Islet precursor cell (in vitro differentiated cells): ENCODE measurements at regions not wholly inside any gene's neighbourhood (a gene's known extent, or its start where the extent isn't known, plus 50 kb on each side); places are given as distances from the start of the nearest gene placed in this dataset.

Source experiments
- DNase-seq: peaks from one replicate; pipeline ENCODE4 v3.0.0-alpha.2; 2018

DNA sequence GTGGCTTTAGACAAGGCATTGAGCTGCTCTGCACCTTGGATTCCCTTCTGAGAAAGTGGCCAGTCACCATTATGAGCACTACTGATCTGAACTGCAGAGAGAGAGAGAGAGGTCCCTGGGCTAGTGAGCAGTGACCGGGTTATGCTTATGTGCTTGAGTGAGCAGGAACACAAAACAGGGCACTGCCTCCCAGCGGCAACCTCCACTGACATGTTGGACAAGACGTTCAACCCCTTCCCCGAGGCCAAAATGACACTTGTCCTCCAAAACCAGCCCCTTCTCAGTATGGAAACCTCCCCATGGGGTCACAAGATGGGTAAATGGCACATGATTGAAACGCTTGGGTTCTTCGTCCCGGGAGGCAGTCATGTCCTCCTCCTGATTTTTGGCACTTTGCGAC, 339.4 kb upstream of the ZMIZ1 start:
- DNase-seq, result no peak

DNA sequence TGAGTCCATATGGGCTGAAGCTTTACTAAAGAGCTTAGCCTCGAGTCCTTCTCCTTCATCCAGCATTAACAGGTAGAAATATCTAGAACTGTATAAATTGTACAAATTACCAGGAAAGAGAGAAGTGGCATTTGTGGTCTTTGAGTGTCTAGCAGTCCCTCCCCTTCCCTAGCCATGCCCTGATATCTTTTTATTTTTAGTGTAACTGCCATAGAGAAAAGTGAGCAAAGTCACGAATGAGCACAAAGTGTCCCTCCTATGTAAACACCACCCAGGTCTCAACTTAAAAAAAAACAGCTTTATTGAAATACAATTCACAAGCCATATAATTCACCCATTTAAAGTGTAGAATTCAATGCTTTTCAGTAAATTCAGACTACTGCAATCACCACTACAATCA, 339.0 kb upstream of the ZMIZ1 start:
- DNase-seq, result no peak

DNA sequence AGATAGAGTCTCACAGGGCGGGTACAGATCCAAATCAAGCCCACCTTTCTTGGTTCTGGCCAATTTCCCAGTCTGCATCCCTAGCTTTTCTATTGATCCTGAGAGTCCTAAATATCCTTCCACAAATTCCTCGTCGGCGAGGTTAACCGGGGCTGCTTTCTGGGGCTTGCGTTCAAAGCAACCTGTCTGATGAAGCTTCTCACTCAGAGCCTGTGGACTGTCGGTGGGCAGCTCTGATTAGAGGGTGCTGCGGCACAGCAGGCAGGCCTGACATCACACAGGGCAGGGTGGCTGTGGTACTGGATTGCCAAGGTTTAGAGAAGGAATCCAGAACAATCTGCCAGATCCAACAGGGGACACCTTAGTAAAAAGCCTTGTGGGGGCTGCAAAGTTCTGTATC, 338.0 kb upstream of the ZMIZ1 start:
- DNase-seq, result no peak

DNA sequence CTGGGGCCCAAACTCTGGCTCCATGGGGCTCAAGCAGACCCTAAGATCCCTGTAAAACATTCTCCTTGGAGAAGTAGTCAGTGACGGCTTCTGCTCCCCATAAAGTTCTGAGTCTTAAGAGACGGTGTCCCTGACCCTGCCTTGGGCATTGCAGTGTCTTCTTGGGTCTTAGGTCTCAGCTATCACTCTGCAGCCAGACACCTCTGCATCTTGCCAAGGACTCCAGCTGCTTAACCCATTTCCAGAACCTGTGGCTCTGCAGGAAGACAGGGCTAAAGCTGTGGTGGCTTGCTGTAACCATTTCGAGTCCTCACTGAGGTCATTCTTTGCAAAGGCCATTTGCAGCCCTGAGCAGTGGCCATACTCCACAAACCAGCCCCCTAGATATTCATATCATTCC, 337.1 kb upstream of the ZMIZ1 start:
- no peak for DNase-seq

DNA sequence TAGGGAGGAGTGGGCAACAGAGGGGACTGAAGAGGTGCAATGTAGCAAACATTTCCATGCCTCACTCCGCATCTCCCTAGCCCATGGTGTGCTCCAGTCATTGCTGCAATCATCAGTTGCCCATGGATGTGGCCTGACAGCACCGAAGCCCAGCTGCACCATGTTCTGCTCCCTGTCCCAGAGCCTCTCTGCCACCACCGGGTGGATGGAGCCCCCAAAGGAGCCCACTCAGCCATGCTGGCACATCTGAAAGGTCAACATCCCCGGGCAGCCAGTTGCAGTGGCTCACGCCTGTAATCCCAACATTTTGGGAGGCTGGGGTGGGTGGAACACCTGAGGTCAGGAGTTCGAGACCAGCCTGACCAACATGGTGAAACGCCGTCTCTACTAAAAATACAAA, 336.4 kb upstream of the ZMIZ1 start:
- no peak for DNase-seq

DNA sequence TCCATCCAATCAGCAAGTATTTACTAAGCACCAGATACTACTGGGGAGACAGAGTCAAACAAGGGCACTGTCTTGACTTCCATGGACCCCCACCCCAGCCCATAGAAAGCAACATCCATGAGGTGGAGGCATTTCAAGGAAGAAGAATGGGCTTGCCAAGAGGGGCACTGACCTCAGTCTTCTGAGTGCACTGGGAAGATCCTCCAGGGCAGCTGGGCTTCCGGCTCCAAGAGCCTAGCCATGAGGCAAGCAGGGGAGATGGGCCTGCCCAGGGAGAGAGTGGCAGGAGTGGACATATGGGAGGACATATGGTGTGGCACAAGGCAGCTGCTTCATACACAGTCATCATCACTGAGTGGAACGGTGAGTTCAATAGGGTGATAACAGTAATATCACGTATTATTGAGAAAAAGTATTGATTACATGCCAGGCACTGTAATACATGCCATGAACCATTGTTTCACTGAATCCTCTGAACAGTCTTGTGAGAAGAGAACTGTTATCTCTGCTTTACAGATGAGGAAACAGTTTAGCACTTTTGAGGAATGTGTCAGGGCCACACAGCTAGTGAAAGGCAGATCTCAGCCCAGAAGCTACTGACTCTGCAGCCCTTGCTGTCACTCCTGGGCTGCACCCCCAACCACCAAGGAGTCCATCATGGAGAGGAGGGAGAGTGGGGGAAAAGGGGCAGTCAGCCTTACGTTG, 331.7 kb upstream of the ZMIZ1 start:
- no peak for DNase-seq

DNA sequence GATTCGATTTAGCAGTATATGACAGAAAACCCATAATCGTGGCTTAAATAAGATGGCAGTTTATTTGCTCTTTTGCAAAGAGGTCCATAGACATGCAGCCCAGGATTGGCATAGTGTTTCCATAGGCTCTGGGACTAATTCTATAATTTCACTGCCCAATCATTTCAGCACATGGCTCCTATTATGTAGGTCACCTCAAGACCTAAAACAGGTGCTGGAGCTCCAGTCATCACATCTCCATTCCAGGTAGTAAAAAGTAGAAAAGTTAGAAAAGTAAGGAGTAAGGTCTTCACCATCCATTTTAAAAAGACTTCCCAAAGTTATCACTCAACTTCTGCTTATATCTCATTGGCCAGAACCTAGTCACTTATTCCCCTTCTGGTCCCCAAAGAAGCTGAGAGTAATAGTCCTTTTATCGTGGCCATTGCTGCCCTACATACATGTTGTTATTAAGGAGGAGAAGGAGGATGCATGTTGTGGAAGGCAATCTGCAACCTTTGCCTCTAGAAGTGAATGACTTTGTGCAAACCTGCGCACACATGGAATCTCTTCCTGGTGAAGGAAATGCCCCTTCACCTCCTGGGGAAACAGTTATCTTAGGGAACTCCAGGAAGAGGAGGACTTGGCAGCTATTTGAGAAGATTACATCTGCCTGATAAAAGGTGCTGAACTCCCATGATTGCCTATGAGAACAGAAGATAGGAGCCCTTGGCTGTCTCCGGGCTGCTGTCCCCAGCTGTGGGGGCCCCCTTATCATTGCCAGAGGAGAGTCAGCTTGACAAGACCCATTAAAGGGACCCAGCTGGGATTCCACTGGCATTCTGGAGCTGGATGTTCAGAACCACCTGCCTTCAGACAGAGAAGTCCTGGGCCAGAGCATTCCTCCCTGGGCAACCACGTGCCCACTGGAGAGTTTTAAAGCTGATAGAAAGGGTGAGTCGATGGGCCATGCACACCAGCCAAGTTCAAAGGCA, 330.6 kb upstream of the ZMIZ1 start:
- DNase-seq, result no peak

DNA sequence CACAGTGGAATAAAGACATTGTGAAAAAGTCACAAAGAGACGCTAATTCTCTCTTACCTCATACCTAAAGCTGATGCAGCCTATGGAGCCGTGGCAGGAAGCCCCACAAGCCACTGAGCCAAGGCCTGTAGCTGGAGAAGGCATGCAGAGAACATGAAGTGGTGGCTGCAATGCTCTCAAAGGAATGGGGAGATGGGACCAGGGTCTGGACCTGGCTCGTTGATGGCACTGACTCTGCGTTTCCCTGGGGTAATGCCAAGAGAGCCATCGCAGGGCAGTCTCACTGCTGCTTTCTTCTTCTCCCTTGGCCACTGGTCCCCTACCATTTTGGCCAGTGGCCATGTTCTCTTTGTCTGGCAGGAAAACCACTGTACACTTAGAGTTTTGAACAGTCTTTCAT, 329.9 kb upstream of the ZMIZ1 start:
- no peak for DNase-seq

DNA sequence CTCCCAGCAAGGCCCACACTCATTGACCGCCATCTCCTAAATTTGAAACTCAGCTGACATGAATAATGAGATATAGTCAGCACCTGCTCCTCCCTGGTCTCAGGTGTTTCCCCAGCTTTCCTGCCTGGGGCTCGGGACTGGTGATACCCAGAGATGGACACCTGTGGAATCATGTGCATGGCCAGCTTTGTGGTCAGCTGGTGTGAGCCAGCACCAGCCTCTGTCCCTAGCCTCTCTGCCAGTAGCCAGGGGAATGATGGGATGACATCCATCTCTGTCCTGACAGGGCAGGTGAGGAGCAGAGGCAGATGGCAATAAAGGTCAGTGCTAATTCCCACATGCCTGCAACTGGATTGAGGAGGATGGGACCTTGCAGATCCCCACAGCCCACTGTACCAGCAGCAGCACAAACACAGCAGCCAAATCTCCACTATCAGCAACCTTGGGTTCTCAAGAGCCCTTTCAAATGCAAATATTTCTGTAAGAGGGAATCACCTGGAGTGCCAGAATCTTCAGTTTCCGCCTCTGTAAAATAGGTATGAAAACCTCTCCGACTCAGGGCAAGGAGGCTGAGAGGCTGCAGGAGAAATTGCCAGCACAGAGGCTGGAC, 329.2 kb upstream of the ZMIZ1 start:
- no peak for DNase-seq

DNA sequence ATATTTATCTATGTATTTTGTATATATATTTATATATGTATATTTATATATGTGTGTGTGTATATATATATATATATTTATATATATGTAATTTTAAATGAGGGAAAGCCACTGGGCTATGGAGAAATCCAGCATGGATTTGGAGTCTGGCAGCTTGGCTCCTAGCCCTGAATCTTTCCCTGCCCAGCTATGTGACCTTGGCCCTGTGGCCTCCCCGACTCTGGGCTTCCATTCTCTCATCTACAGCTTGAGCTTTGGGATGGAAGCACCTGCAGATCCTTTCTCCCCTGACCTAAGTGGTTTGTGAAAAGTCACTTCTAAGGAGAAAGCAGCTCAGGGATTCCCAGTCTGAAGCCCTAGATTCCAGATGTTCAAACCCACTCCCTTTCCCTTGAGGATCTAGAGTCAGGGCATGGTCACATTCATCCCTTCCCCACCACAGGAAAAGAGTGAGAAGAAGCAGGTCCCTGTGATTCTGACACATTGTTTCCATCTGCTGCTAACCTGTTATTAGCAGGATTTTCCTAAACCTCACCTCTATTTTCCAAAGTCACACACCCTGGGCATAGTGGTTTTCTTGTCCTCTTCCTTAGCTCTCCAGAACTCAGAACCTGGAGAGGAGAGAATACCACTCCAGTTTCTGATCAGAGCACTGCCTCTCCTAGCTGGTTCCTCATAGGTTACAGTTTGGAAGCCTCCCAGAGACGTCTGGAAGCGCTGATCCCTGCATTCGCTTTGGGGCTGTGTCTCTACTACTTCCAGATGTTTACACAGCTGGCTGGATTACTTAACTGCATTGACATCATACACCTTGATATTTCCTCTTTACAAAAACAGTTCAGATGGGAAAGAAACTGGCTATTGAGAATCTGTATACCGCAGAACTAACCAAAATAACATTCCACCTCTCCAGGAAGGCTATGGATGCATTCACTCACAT, 327.5 kb upstream of the ZMIZ1 start:
- DNase-seq, result no peak

DNA sequence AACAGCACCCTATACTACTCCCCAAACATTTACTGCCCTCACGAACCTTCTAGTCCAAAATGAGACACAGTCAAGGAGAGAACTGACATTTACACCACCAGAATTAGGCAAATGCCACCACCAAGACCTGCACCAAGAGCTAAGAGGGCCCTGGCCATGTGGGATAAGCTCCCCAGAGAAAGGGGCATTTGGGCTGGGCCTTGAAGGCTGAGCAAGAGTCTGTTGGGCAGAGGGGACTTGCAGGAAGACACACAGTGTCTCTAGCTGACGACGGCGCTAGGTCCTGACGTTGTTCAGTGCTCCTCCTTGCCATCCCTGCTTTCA, 326.4 kb upstream of the ZMIZ1 start:
- no peak for DNase-seq

DNA sequence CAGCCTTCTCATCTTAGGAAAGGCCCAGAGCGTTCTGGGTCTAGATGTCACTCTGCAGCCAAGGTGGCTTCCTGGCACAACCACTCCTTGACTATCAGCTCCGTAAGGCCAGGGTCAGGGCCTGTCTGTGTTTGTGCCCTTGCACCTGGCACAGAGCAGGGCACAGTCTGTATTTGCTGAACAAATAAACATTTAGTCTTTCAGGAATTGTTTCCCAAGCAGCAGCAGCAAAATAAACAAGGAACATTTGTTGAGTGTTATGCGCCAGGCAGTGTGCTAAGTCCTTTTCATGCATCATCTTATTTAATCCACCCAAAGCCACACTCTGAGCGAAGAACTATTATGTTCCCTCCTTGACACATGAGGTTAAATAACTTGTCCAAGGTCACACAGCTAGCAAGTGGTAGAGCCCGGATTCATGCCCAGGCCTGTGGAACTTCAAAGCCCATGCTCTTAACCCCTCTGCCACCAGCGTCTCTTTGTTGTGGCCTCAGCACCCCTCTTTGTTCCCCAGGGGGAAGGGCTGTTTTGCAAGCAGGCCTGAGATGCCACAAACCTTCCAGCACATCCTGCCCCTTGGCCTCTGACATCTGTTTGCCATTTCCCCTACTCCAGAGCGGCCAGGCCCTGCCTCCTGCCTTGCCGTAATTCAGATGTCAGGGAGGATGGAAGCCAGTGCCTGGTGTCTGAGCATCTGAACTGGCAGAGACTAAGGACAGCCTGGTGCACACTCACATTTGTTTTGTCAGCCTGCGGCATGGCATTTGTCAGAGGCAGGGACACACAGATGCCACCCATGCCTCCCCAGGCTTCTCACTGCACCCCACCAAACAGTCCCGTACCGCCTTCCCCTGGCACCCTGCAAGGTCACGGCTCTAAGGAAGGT, 325.8 kb upstream of the ZMIZ1 start:
- peak; percentile 81 for DNase-seq

DNA sequence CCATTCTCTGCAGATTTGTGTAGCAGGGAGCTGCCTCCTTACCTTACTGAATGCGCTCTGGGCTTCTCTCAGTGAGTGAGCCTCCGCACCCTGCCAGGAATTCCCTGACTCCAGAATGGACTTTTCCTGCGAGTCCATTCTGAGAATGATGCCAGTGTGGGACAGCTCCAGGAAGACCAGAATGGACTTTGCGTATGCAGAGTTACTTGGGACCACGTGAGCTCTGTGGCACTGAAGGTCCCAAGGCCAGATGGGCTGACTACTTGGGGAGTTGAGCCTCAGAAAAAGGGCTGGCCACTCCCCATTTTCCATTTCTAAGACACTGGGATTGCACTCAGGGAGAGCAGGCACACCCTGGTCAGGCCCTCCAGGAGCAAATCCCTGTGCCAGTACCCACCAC, 324.7 kb upstream of the ZMIZ1 start:
- DNase-seq, result no peak

DNA sequence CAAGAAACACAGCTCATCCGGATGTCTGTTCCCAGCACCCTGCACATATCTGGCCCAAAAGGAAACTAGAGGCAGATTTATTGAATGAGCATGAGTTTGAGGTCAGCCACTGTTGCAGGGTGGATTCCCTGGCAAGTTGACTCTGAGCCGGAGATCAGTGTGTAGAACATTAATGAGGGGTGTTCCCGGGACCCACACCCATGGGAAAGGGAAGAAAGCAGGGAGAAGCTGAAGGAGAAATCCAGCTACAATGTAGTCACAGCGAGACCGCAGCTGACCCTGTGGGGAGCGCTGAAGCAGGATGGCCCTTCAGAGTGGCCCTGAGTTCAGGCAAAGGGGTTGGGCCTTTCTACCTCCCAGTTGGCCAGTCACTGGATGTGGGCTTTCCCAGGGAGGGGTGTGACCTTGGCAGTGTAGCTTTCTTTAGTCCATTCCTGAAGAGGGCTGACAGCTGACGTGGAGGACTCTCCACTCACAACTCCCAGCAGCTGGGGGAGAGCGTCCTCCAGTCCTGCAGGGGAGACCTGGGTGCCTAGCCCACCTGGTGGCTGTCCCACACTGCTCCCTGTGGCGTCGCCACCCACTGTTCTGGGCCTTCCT, 324.2 kb upstream of the ZMIZ1 start:
- no peak for DNase-seq

DNA sequence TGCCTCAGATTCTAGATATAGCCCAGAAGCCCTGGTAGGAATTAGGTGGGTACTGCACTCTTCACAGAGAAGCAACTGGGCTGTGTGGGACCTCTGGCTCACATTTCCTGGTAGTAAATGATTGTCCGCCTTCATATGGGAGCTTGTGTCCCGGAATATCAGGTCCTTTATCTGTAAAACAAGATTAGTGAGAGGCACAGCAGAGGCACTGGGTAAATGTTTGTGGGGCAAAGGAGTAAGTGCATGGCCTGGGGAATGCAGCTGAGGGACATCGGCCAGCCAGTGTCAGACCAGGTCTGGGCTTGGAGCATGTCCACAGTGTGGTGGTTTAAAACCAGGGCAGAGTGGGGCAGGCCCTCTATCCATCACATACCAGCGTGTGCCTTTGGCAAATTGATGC, 323.3 kb upstream of the ZMIZ1 start:
- DNase-seq, result no peak

DNA sequence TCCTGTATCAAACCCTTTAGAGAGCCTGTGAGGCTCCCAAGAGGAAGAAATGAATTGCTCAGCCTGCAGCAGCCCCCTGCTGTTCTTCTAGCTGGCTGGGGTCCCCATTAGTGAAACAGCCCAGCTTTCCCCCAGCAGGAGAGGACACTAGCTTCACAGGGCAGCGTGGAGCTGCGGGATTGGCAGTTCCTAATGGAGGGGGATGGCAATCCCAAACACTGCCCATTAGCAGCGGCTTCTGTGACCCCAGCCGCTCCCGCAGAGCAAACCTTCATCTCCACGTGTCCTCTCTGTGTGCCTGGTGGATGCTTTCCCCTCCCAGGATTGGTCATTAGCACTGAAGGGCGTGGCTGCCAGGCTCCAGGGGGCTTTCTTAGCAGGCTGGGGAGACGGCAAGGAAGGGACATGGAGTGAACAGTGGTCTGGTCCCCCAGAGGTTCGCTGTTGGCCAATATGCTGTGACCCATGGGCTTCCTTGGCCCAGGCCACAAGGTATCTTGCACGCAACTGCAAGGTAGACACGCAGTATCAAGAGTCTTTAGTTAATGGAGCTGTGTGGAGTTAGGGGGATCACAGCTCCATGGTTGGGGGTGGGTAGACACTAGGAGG, 322.5 kb upstream of the ZMIZ1 start:
- no peak for DNase-seq

DNA sequence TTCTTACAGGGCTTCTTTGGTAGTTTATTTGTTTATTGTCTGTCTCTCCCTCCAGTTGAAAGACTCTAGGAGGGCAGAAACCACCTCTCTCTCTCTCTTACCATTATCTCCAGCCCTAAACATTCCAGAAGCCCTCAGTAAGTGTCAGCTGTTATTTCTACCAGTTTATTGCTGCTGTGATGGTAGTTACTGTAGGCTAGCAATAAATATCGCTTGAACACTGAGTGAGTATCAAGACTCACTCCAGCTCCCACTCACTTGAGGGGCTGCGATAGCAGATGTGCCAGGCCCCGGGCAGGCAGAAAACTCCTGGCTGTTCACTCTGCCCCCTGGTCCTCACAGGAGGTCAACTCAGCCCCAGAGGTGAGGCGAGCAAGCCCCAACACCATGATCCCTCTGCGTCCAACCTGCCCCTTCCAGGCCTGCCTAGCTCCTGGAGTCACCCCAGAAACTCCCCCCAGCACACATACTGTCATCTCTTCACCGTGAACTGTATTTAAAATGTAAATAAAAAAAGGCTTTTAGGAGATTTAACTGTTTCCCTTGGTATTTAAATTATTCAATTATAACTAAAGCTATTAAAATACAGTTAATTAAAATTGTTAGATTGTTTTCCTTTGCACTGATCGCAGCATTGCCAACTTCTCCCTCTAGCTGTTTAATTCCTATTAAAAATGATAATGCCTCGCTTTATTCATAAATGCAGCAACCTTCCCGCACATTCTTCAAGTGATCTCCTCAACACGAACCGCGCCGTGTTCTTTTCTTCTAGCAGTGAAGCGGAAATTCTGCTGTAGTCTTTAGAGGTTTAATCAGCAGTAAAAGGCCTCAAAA, 321.1 kb upstream of the ZMIZ1 start:
- DNase-seq, result no peak

DNA sequence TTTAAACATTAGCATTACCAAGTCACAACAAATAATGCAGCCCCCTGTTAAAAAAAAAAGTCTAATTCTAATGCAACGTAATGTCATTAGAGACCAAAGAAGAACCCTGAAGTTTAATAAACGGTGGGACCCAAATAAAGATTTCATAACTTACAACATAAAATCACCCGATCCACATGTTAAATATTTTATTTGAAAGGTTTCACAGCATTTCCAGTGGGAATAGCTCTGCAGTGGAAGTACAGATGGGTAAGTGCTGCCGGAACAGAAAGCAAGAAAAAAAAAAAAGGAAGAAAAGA, 320.6 kb upstream of the ZMIZ1 start:
- DNase-seq, result no peak

DNA sequence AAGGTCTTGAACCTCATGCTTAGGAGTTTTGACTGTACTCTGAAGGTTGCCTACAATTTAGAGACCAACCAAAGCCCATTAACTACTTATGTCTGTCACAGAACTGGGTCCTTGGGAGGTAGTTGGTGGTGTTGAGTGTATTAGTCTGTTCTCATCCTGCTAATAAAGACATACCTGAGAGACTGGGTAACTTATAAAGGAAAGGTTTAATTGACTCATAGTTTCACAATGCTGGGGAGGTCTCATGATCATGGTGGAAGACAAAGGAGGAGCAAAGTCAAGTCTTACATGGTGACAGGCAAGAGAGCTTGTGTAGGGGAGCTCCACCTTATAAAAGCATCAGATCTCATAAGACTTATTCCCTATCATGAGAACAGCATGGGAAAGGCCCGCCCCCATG, 319.6 kb upstream of the ZMIZ1 start:
- DNase-seq, result no peak

DNA sequence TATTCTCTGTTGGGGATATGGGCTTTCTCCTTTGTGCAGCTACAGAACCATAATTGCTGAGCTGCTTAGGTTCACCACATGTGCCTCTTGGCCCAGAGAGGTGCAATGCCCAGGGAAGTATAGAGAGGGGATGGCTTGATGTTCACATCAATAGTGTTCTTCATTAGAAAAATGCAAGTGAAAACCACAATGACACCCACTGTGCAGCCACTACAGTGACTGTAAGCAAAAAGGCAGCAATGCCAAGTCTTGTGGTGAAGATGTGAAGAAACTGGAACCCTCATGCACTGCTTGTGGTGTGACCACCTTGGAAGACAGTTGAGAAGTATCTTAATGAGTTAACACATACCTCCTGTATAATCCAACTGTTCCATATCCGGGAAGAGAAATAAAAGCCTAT, 318.9 kb upstream of the ZMIZ1 start:
- DNase-seq, result no peak
